HEK293 (cell line): ENCODE measurements at regions not wholly inside any gene's neighbourhood (a gene's known extent, or its start where the extent isn't known, plus 50 kb on each side); places are given as distances from the start of the nearest gene placed in this dataset.
"Not testable (repeated sequence)": the region's sequence is repeated elsewhere in the genome, so short reads cannot be mapped to it uniquely, and the experiment has no call there.

Source experiments
- CTCF ChIA-PET: fragments of 350-600 bp; formaldehyde crosslinking; extraction: SDS; loops from one replicate; lab custom pipeline; 2021; ENCODE audit warnings: antibody characterized with exemption; lab: Yijun Ruan, JAX
- POLR2A ChIA-PET: fragments of 300-600 bp; formaldehyde crosslinking; extraction: SDS; loops from one replicate; lab custom pipeline; 2020; ENCODE audit warnings: antibody characterized with exemption, inconsistent platforms; lab: Yijun Ruan, JAX
- H3K27ac ChIP-seq: fragments of 200-500 bp; sonication (Bioruptor generic); 2 replicates; pipeline ENCODE4 v1.5.1; 2014; ENCODE audit warnings: low read depth, low read length, control low read depth, inconsistent platforms; ENCODE audit errors: extremely low read depth
- H3K36me3 ChIP-seq, 2 experiments: fragments of 200-500 bp in 1 of 2; sonication (Bioruptor generic) in 1 of 2; 1 replicate in 1 of 2; 2 replicates in 1 of 2; pipeline ENCODE4 v1.5.1; 2014 to 2017; ENCODE audit warnings: inconsistent platforms in 2 of 2, low read length in 2 of 2; ENCODE audit not compliant: control insufficient read depth in 2 of 2, insufficient read depth in 1 of 2
- H3K4me1 ChIP-seq: fragments of 200-500 bp; sonication (Bioruptor generic); 2 replicates; pipeline ENCODE4 v1.5.1; 2014; ENCODE audit warnings: mild to moderate bottlenecking, low read length, inconsistent platforms; ENCODE audit not compliant: control insufficient read depth, insufficient read depth
- H3K4me3 ChIP-seq: 2 replicates; pipeline ENCODE4 v1.5.1; 2011; ENCODE audit warnings: low read depth, mild to moderate bottlenecking, control low read depth, low read length, moderate library complexity
- H3K9me3 ChIP-seq: fragments of 200-500 bp; sonication (Bioruptor generic); 2 replicates; pipeline ENCODE4 v1.5.1; 2014; ENCODE audit warnings: low read depth, low read length, inconsistent platforms; ENCODE audit not compliant: control insufficient read depth, insufficient read depth
- GFI1B ChIP-seq: fragments of 450-650 bp; formaldehyde crosslinking; IDR thresholded peaks from 2 replicates; pipeline ENCODE4 v1.5.1; 2016; ENCODE audit warnings: missing biosample characterization, missing genetic modification characterization
- GLIS1 ChIP-seq: fragments of 450-650 bp; formaldehyde crosslinking; IDR thresholded peaks from 2 replicates; pipeline ENCODE4 v1.5.1; 2016; ENCODE audit warnings: missing biosample characterization, missing genetic modification characterization
- KLF16 ChIP-seq: fragments of 450-650 bp; formaldehyde crosslinking; IDR thresholded peaks from 2 replicates; pipeline ENCODE4 v1.5.1; 2017; ENCODE audit warnings: missing biosample characterization, missing genetic modification characterization
- KLF8 ChIP-seq: fragments of 450-650 bp; formaldehyde crosslinking; IDR thresholded peaks from 2 replicates; pipeline ENCODE4 v1.5.1; 2016; ENCODE audit warnings: missing biosample characterization, missing genetic modification characterization
- SALL2 ChIP-seq: fragments of 450-650 bp; formaldehyde crosslinking; IDR thresholded peaks from 2 replicates; pipeline ENCODE4 v1.5.0; 2017; ENCODE audit warnings: missing biosample characterization, mild to moderate bottlenecking, missing genetic modification characterization, borderline replicate concordance
- SP7 ChIP-seq: fragments of 450-650 bp; formaldehyde crosslinking; IDR thresholded peaks from 2 replicates; pipeline ENCODE4 v1.5.1; 2016; ENCODE audit warnings: missing biosample characterization, missing genetic modification characterization
- YY1 ChIP-seq: fragments of 450-650 bp; formaldehyde crosslinking; IDR thresholded peaks from 2 replicates; pipeline ENCODE4 v1.5.1; 2018; ENCODE audit warnings: missing biosample characterization, missing genetic modification characterization
- ZBTB10 ChIP-seq: fragments of 450-650 bp; formaldehyde crosslinking; IDR thresholded peaks from 2 replicates; pipeline ENCODE4 v1.5.1; 2016; ENCODE audit warnings: missing biosample characterization, missing genetic modification characterization
- ZBTB8A ChIP-seq: fragments of 450-650 bp; formaldehyde crosslinking; IDR thresholded peaks from 2 replicates; pipeline ENCODE4 v1.5.1; 2016; ENCODE audit warnings: missing biosample characterization, missing genetic modification characterization
- ZNF112 ChIP-seq: fragments of 450-650 bp; formaldehyde crosslinking; IDR thresholded peaks from 2 replicates; pipeline ENCODE4 v1.5.0; 2017; ENCODE audit warnings: missing biosample characterization, missing genetic modification characterization
- ZNF114 ChIP-seq: fragments of 450-650 bp; formaldehyde crosslinking; IDR thresholded peaks from 2 replicates; pipeline ENCODE4 v1.5.0; 2017; ENCODE audit warnings: missing biosample characterization, missing genetic modification characterization
- ZNF133 ChIP-seq: fragments of 450-650 bp; formaldehyde crosslinking; IDR thresholded peaks from 2 replicates; pipeline ENCODE4 v1.5.1; 2016; ENCODE audit warnings: missing biosample characterization, missing genetic modification characterization
- ZNF16 ChIP-seq: fragments of 450-650 bp; formaldehyde crosslinking; IDR thresholded peaks from 2 replicates; pipeline ENCODE4 v1.5.1; 2016; ENCODE audit warnings: low read depth, missing biosample characterization, missing genetic modification characterization
- ZNF184 ChIP-seq: fragments of 450-650 bp; IDR thresholded peaks from 2 replicates; pipeline ENCODE4 v1.5.1; 2018; ENCODE audit warnings: missing biosample characterization, mild to moderate bottlenecking, missing genetic modification characterization
- ZNF214 ChIP-seq: fragments of 450-650 bp; formaldehyde crosslinking; IDR thresholded peaks from 2 replicates; pipeline ENCODE4 v1.5.1; 2017; ENCODE audit warnings: missing biosample characterization, mild to moderate bottlenecking, missing genetic modification characterization, borderline replicate concordance
- ZNF221 ChIP-seq: fragments of 450-650 bp; formaldehyde crosslinking; IDR thresholded peaks from 2 replicates; pipeline ENCODE4 v1.5.1; 2017; ENCODE audit warnings: missing biosample characterization, missing genetic modification characterization, borderline replicate concordance
- ZNF341 ChIP-seq: fragments of 450-650 bp; formaldehyde crosslinking; IDR thresholded peaks from 2 replicates; pipeline ENCODE4; 2016; ENCODE audit warnings: low read depth, missing biosample characterization, missing genetic modification characterization
- ZNF354C ChIP-seq: fragments of 450-650 bp; formaldehyde crosslinking; IDR thresholded peaks from 2 replicates; pipeline ENCODE4 v1.5.1; 2016; ENCODE audit warnings: missing biosample characterization, missing genetic modification characterization, low read depth, borderline replicate concordance
- ZNF366 ChIP-seq: fragments of 450-650 bp; formaldehyde crosslinking; conservative IDR thresholded peaks from 2 replicates; pipeline ENCODE4 v1.5.1; 2016; ENCODE audit warnings: missing biosample characterization, missing genetic modification characterization
- ZNF416 ChIP-seq: fragments of 450-650 bp; formaldehyde crosslinking; IDR thresholded peaks from 2 replicates; pipeline ENCODE4 v1.5.1; 2016; ENCODE audit warnings: missing biosample characterization, missing genetic modification characterization
- ZNF529 ChIP-seq: fragments of 450-650 bp; formaldehyde crosslinking; IDR thresholded peaks from 2 replicates; pipeline ENCODE4 v1.5.1; 2017; ENCODE audit warnings: missing genetic modification characterization, missing biosample characterization; ENCODE audit not compliant: insufficient replicate concordance
- ZNF544 ChIP-seq: fragments of 450-650 bp; formaldehyde crosslinking; IDR thresholded peaks from 2 replicates; pipeline ENCODE4 v1.5.0; 2017; ENCODE audit warnings: missing biosample characterization, missing genetic modification characterization
- ZNF548 ChIP-seq: fragments of 450-650 bp; formaldehyde crosslinking; IDR thresholded peaks from 2 replicates; pipeline ENCODE4 v1.5.1; 2016; ENCODE audit warnings: missing biosample characterization, missing genetic modification characterization
- ZNF558 ChIP-seq: fragments of 450-650 bp; formaldehyde crosslinking; IDR thresholded peaks from 2 replicates; pipeline ENCODE4 v1.5.1; 2016; ENCODE audit warnings: missing biosample characterization, missing genetic modification characterization
- ZNF571 ChIP-seq: fragments of 450-650 bp; formaldehyde crosslinking; IDR thresholded peaks from 2 replicates; pipeline ENCODE4 v1.5.0; 2017; ENCODE audit warnings: missing biosample characterization, missing genetic modification characterization
- ZNF596 ChIP-seq: fragments of 450-650 bp; IDR thresholded peaks from 2 replicates; pipeline ENCODE4 v1.5.0; 2018; ENCODE audit warnings: missing biosample characterization, mild to moderate bottlenecking, missing genetic modification characterization, moderate library complexity
- ZNF610 ChIP-seq: fragments of 450-650 bp; formaldehyde crosslinking; IDR thresholded peaks from 2 replicates; pipeline ENCODE4 v1.5.1; 2016; ENCODE audit warnings: missing biosample characterization, missing genetic modification characterization, borderline replicate concordance
- ZNF629 ChIP-seq: fragments of 450-650 bp; formaldehyde crosslinking; IDR thresholded peaks from 2 replicates; pipeline ENCODE4 v1.5.1; 2017; ENCODE audit warnings: missing biosample characterization, missing genetic modification characterization
- ZNF701 ChIP-seq: fragments of 450-650 bp; formaldehyde crosslinking; IDR thresholded peaks from 2 replicates; pipeline ENCODE4 v1.5.1; 2016; ENCODE audit warnings: missing biosample characterization, missing genetic modification characterization
- ZNF707 ChIP-seq: fragments of 450-650 bp; formaldehyde crosslinking; IDR thresholded peaks from 2 replicates; pipeline ENCODE4 v1.5.1; 2016; ENCODE audit warnings: missing biosample characterization, missing genetic modification characterization
- ZNF747 ChIP-seq: fragments of 450-650 bp; formaldehyde crosslinking; IDR thresholded peaks from 2 replicates; pipeline ENCODE4 v1.5.1; 2016; ENCODE audit warnings: missing biosample characterization, missing genetic modification characterization
- ZNF76 ChIP-seq: fragments of 450-650 bp; formaldehyde crosslinking; IDR thresholded peaks from 2 replicates; pipeline ENCODE4; 2016; ENCODE audit warnings: low read depth, missing biosample characterization, missing genetic modification characterization, borderline replicate concordance
- ZNF785 ChIP-seq: fragments of 450-650 bp; formaldehyde crosslinking; IDR thresholded peaks from 2 replicates; pipeline ENCODE4 v1.5.1; 2016; ENCODE audit warnings: missing biosample characterization, missing genetic modification characterization
- ZNF791 ChIP-seq: fragments of 450-650 bp; formaldehyde crosslinking; IDR thresholded peaks from 2 replicates; pipeline ENCODE4 v1.5.1; 2016; ENCODE audit warnings: missing biosample characterization, missing genetic modification characterization
- TF ChIP-seq, protein P1 (sequence below): IDR thresholded peaks from 2 replicates; pipeline ENCODE4 v1.6.1; 2011; ENCODE audit warnings: mild to moderate bottlenecking, low read depth, low read length, borderline replicate concordance

GRCh38 chr4:134848681-134849080 is 647.1 kb upstream of the PABPC4L start (continued):
- TF ChIP-seq ZBTB8A (tag by site-specific recombination) (no peak), ZNF354C (no peak), GFI1B (no peak), ZNF366 (no peak)
- TF ChIP-seq, protein P1, sequence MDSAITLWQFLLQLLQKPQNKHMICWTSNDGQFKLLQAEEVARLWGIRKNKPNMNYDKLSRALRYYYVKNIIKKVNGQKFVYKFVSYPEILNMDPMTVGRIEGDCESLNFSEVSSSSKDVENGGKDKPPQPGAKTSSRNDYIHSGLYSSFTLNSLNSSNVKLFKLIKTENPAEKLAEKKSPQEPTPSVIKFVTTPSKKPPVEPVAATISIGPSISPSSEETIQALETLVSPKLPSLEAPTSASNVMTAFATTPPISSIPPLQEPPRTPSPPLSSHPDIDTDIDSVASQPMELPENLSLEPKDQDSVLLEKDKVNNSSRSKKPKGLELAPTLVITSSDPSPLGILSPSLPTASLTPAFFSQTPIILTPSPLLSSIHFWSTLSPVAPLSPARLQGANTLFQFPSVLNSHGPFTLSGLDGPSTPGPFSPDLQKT: no peak

- H3K36me3 ChIP-seq, POLR2A ChIA-PET, H3K4me3 ChIP-seq, H3K9me3 ChIP-seq, CTCF ChIA-PET, H3K4me1 ChIP-seq, H3K27ac ChIP-seq: not testable (repeated sequence)
Measured at GRCh38 chr4:134830741-134831140, 629.2 kb upstream of the PABPC4L start.

GRCh38 chr4:134812611-134813010 is 611.0 kb upstream of the PABPC4L start:
- ChIA-PET POLR2A (no interaction called here), CTCF (interaction anchor here (0.8 kb wide), 1 partner anchor 51 kb away, joined by 3 read pairs; no protein-coding TSS in a partner anchor)
- H3K27ac ChIP-seq: no peak overlapping the region

DNA sequence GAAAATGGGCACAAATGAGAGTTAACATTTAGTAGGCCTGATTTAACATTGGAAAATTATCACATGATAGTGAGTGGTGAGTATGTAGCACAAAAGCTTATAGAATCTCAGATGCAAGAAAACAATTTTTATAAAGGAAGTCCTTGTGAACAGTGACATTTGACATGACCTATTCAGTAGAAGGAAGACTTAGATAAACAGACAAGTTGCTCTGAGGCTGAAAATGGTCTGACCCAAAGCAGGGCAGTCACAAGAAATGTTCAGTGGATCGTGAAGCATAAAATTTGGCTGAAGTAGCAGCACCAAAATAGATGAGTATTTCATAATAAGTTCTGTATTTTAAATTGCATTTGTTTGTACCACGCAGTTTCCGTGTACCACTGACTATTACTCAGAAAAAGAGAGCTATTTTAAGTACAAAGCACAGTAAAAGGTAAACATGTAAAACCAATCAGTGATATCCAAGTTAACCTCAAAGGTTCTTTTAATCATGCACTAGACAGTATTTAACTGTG is 605.7 kb upstream of the PABPC4L start:
- ChIA-PET CTCF (no interaction called here), POLR2A (interaction anchor here (0.5 kb wide), 1 partner anchor 1076 kb away, joined by 3 read pairs; no protein-coding TSS in a partner anchor)
- Histone ChIP-seq H3K4me3 (no peak overlapping the region), H3K36me3 (no peaks in the 10 kb centered on the region), H3K9me3 (no peaks in the 10 kb centered on the region), H3K4me1 (no peaks in the 10 kb centered on the region), H3K27ac (no peak overlapping the region)
- TF ChIP-seq ZNF548 (tag by site-specific recombination) (no peak), ZNF16 (tag by site-specific recombination) (no peak), ZNF571 (tag by site-specific recombination) (no peak), YY1 (tag by site-specific recombination) (no peak), GLIS1 (tag by site-specific recombination) (no peak), ZNF529 (no peak), ZNF416 (tag by site-specific recombination) (no peak), ZNF366 (no peak), KLF16 (no peak), ZBTB10 (no peak), ZNF701 (tag by site-specific recombination) (no peak), ZNF76 (tag by site-specific recombination) (no peak)

More at GRCh38 chr4:134812611-134813010, 611.0 kb upstream of the PABPC4L start:
- Histone ChIP-seq H3K9me3 (no peaks in the 10 kb centered on the region), H3K4me1 (no peaks in the 10 kb centered on the region), H3K36me3 (no peaks in the 10 kb centered on the region), H3K4me3 (no peak overlapping the region)
- TF ChIP-seq ZNF133 (tag by site-specific recombination) (no peak), ZNF629 (tag by site-specific recombination) (no peak), ZNF112 (tag by site-specific recombination) (no peak), SALL2 (tag by site-specific recombination) (no peak), ZNF707 (tag by site-specific recombination) (no peak), ZNF544 (no peak), SP7 (no peak), KLF8 (no peak), KLF16 (no peak), ZNF184 (no peak), ZNF791 (no peak), ZNF114 (tag by site-specific recombination) (no peak), ZNF341 (tag by site-specific recombination) (no peak), ZNF558 (tag by site-specific recombination) (no peak), ZNF221 (tag by site-specific recombination) (no peak), ZNF747 (tag by site-specific recombination) (no peak), ZNF785 (tag by site-specific recombination) (no peak), ZNF596 (tag by site-specific recombination) (no peak), ZNF214 (tag by site-specific recombination) (no peak), ZNF610 (no peak)
